ENCODE measurements at regions not wholly inside any gene's neighbourhood (a gene's known extent, or its start where the extent isn't known, plus 50 kb on each side); places are given as distances from the start of the nearest gene placed in this dataset.

DNA sequence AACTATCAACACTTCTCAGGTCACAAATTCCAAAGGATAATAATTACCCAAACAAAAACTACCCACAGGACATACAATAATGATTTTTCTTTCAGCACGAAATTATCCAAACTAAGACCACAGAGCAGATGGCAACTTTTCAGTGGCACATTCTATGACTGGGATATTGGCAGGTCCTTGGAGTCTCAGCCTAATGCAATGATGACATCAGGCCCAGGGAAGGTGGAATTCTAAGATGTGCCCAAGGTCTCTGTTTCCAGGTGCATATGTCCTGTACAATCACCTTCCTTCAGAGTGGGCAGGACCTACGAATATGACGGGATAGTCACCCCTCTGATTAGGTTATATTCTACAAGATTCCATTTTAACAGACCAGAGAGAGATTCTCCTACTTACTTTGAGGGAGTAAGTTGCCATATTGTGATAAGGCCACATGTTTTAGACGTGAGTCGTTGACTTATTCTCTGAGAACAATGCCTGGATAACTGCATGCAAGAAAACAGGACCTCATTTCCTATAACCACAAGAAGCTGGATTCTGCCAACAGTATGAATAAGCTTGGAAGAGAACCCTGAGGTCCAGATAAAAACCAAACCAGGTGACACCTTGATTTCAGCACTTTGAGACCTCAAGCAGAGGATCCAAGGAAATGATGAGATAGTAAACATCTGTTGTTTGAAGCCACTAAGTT, 69.9 kb downstream of the ZC3H11B start:
- TF ChIP-seq POLR2A (IDR thresholded peaks at IDR 0.05) = no peak
- no peak for TF ChIP-seq CTCF (IDR thresholded peaks at IDR 0.05 in 4 of 5, conservative IDR thresholded peaks at IDR 0.05 in 1 of 5)
